HG02970 (cell line): ENCODE measurements at regions not wholly inside any gene's neighbourhood (a gene's known extent, or its start where the extent isn't known, plus 50 kb on each side); places are given as distances from the start of the nearest gene placed in this dataset.

Experiments used
- ATAC-seq: cut with Tn5 transposase; IDR thresholded peaks from one replicate; pipeline ENCODE4 v1.9.1; 2021; ENCODE audit warnings: mild to moderate bottlenecking, moderate library complexity, moderate number of reproducible peaks; ENCODE audit not compliant: unreplicated experiment, low FRiP score

GRCh38 chr4:181529537-181529936 lies 713.7 kb upstream of the TENM3 start:
- no peak for ATAC-seq

- ATAC-seq, result no peak
Observed at GRCh38 chr4:181536196-181536746, 706.9 kb upstream of the TENM3 start.

GRCh38 chr4:181536811-181537434 lies 706.3 kb upstream of the TENM3 start:
- no peak for ATAC-seq

- ATAC-seq, result no peak
Observed at GRCh38 chr4:181538431-181538830, 704.8 kb upstream of the TENM3 start.

GRCh38 chr4:181541396-181541795 lies 701.8 kb upstream of the TENM3 start:
- no peak for ATAC-seq

GRCh38 chr4:181548873-181549575 lies 694.2 kb upstream of the TENM3 start:
- ATAC-seq, result no peak

GRCh38 chr4:181549576-181550188 lies 693.5 kb upstream of the TENM3 start:
- ATAC-seq, result no peak

- no peak for ATAC-seq
Observed at GRCh38 chr4:181550381-181550780, 692.8 kb upstream of the TENM3 start.

GRCh38 chr4:181559637-181560036 lies 683.6 kb upstream of the TENM3 start:
- ATAC-seq, result no peak

- no peak for ATAC-seq
Observed at GRCh38 chr4:181562399-181562798, 680.8 kb upstream of the TENM3 start.

GRCh38 chr4:181564625-181565024 lies 678.6 kb upstream of the TENM3 start:
- no peak for ATAC-seq

- no peak for ATAC-seq
Observed at GRCh38 chr4:181566490-181566889, 676.7 kb upstream of the TENM3 start.

GRCh38 chr4:181569553-181569952 lies 673.6 kb upstream of the TENM3 start:
- ATAC-seq, result no peak

GRCh38 chr4:181578911-181579310 lies 664.3 kb upstream of the TENM3 start:
- ATAC-seq, result no peak

GRCh38 chr4:181579486-181579885 lies 663.7 kb upstream of the TENM3 start:
- no peak for ATAC-seq

GRCh38 chr4:181581983-181582382 lies 661.2 kb upstream of the TENM3 start:
- ATAC-seq, result no peak

GRCh38 chr4:181582595-181582994 lies 660.6 kb upstream of the TENM3 start:
- ATAC-seq, result no peak

GRCh38 chr4:181588733-181589302 lies 654.4 kb upstream of the TENM3 start:
- no peak for ATAC-seq

GRCh38 chr4:181592221-181592745 lies 650.9 kb upstream of the TENM3 start:
- ATAC-seq, result no peak

GRCh38 chr4:181593703-181594102 lies 649.5 kb upstream of the TENM3 start:
- no peak for ATAC-seq

- ATAC-seq, result no peak
Observed at GRCh38 chr4:181594188-181594587, 649.0 kb upstream of the TENM3 start.
